Body of pancreas (tissue), 4 donors: ENCODE measurements at regions not wholly inside any gene's neighbourhood (a gene's known extent, or its start where the extent isn't known, plus 50 kb on each side); places are given as distances from the start of the nearest gene placed in this dataset.

Source experiments
- ATAC-seq: fragments of 150-250 bp; one replicate; pipeline ENCODE4 v1.9.1; 2016
- DNase-seq, 4 donors: peaks; one replicate each; pipeline ENCODE4 v3.0.0-alpha.2; 2019
- H3K27ac ChIP-seq, 4 donors: fragments of 200-600 bp; sonication (generic); 1 replicate in 3 of 4; 2 replicates in 1 of 4; pipeline versions ENCODE4 v1.5.1 to v1.6.1; 2016 to 2019; ENCODE audit warnings: mild to moderate bottlenecking in 1 of 4, mixed read lengths in 1 of 4, moderate library complexity in 1 of 4
- H3K27me3 ChIP-seq, 2 donors: fragments of 200-600 bp; sonication (generic); one replicate each; pipeline ENCODE4 v1.6.0; 2016; ENCODE audit warnings: mild to moderate bottlenecking in 1 of 2
- H3K36me3 ChIP-seq, 2 donors: fragments of 200-600 bp; sonication (generic); replicated peaks in 1 of 2; 2 replicates each; pipeline ENCODE4 v1.5.1; 2016; ENCODE audit warnings: low read depth in 2 of 2; ENCODE audit not compliant: insufficient read depth in 1 of 2
- H3K4me1 ChIP-seq: fragments of 200-600 bp; sonication (generic); one replicate; pipeline ENCODE4 v1.6.0; 2016
- H3K4me3 ChIP-seq, 2 donors: fragments of 200-600 bp; sonication (generic); 1 replicate in 1 of 2; 2 replicates in 1 of 2; pipeline ENCODE4 v1.5.1; 2016 to 2019
- H3K9me3 ChIP-seq, 3 donors: fragments of 200-600 bp; sonication (generic); 1 replicate in 2 of 3; 2 replicates in 1 of 3; pipeline ENCODE4 v1.5.1; 2016
- CTCF ChIP-seq, 7 experiments: fragments of 450-650 bp in 4 of 7; fragments of 200-600 bp in 3 of 7; sonication (generic) in 3 of 7; IDR thresholded peaks; one replicate each; pipeline ENCODE4 v1.5.1; 2016 to 2019; ENCODE audit warnings: antibody characterized with exemption in 7 of 7
- POLR2A ChIP-seq, 3 donors: fragments of 450-650 bp; IDR thresholded peaks; one replicate each; pipeline ENCODE4 v1.6.1; 2016; ENCODE audit warnings: antibody characterized with exemption in 3 of 3, mild to moderate bottlenecking in 2 of 3
- WGBS, 2 donors: methylation state at CpG; one replicate each; pipeline ENCODE4 v1.1.5; 2017; 5-methylcytosine and 5-hydroxymethylcytosine counted together
- intact Hi-C: fragments of 100-400 bp; cut with DNase I; formaldehyde crosslinking; loops from one replicate; pipeline ENCODE4 v1.15.1; 2023

- WGBS, 2 donors, result 80 to 93% methylated on average over 2 of the region's 2 CpGs
- H3K27me3 ChIP-seq, result no peaks in the 10 kb centered on the region
- H3K27ac ChIP-seq, result no peak overlapping the region
- intact Hi-C loops, result no loop called here
- H3K4me1 ChIP-seq, result no peaks in the 10 kb centered on the region
- no peaks in the 10 kb centered on the region for H3K36me3 ChIP-seq
- ATAC-seq, result no peak
- no peak overlapping the region for H3K4me3 ChIP-seq
- H3K9me3 ChIP-seq, result no peaks in the 10 kb centered on the region
- no peak for TF ChIP-seq CTCF (IDR thresholded peaks at IDR 0.05)
- TF ChIP-seq POLR2A (IDR thresholded peaks at IDR 0.05), result no peak
- DNase-seq, result no peak
Observed at GRCh38 chr2:38509947-38510326, 92.8 kb downstream of the HNRNPLL start.

- intact Hi-C loops, result no loop called here
- Histone ChIP-seq H3K4me3 (no peak overlapping the region), H3K27me3 (no peaks in the 10 kb centered on the region), H3K9me3 (no peaks in the 10 kb centered on the region), H3K4me1 (no peaks in the 10 kb centered on the region), H3K36me3 (no peaks in the 10 kb centered on the region), H3K27ac (no peak overlapping the region)
- TF ChIP-seq POLR2A (IDR thresholded peaks at IDR 0.05) (no peak), CTCF (IDR thresholded peaks at IDR 0.05) (no peak)
- ATAC-seq, result no peak
- peak in 1 of 4 donors; percentile 7 for DNase-seq
- WGBS, 2 donors, result 39 to 53% methylated on average over 5 of the region's 5 CpGs
Observed at GRCh38 chr2:38509314-38509946, 93.3 kb downstream of the HNRNPLL start.

GRCh38 chr2:38508311-38509039 lies 94.3 kb downstream of the HNRNPLL start:
- TF ChIP-seq POLR2A (IDR thresholded peaks at IDR 0.05) (no peak), CTCF (IDR thresholded peaks at IDR 0.05) (peak in 3 of 7 experiments; percentile 14 to 20 (median 17))
- peak; percentile 66 for ATAC-seq
- H3K4me1 ChIP-seq, result no peaks in the 10 kb centered on the region
- H3K4me3 ChIP-seq, result no peak overlapping the region
- intact Hi-C loops, result no loop called here
- no peaks in the 10 kb centered on the region for H3K36me3 ChIP-seq
- no peaks in the 10 kb centered on the region for H3K9me3 ChIP-seq
- DNase-seq, result peak; percentile 71 to 88 (median 82)
- WGBS, 2 donors, result 44 to 58% methylated on average over 9 to 10 of the region's 10 CpGs
- H3K27ac ChIP-seq, result no peak overlapping the region
- no peaks in the 10 kb centered on the region for H3K27me3 ChIP-seq

GRCh38 chr2:38507712-38508111 lies 95.0 kb downstream of the HNRNPLL start:
- H3K36me3 ChIP-seq, result no peaks in the 10 kb centered on the region
- TF ChIP-seq CTCF (IDR thresholded peaks at IDR 0.05), result no peak
- no peak for TF ChIP-seq POLR2A (IDR thresholded peaks at IDR 0.05)
- ATAC-seq (no peak), DNase-seq (no peak)
- H3K27me3 ChIP-seq, result no peaks in the 10 kb centered on the region
- H3K4me1 ChIP-seq, result no peaks in the 10 kb centered on the region
- H3K27ac ChIP-seq, result no peak overlapping the region
- intact Hi-C loops, result no loop called here
- WGBS, 2 donors, result 95 to 96% methylated on average over 1 of the region's 1 CpG
- H3K9me3 ChIP-seq, result no peaks in the 10 kb centered on the region
- no peak overlapping the region for H3K4me3 ChIP-seq
